B cell (primary cell): ENCODE measurements at regions not wholly inside any gene's neighbourhood (a gene's known extent, or its start where the extent isn't known, plus 50 kb on each side); places are given as distances from the start of the nearest gene placed in this dataset.

Source experiments
- EZH2 ChIP-seq: IDR thresholded peaks from 2 replicates; pipeline ENCODE4 v1.6.1; 2012; ENCODE audit warnings: borderline replicate concordance, low read depth, mild to moderate bottlenecking, moderate library complexity, low read length; ENCODE audit not compliant: insufficient read depth, poor library complexity, severe bottlenecking
- TF ChIP-seq, protein P1 (sequence below): fragments of 200-600 bp; IDR thresholded peaks from one replicate; pipeline ENCODE4 v1.8.0; 2022; ENCODE audit warnings: antibody characterized with exemption, mild to moderate bottlenecking

DNA sequence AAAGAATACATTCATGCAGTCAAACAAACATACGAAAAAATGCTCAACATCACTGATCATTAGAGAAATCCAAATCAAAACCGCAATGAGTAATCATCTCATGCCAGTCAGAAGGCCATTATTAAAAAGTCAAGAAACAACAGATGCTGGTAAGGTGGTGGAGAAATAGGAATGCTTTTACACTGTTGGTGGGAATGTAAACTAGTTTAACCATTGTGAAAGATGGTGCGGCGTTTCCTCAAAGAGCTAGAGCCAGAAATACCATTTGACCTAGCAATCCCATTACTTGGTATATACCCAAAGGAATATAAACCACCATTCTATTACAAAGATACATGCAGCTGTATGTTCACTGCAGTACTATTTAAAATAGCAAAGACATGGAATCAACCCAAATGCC, 330.4 kb downstream of the EDEM1 start:
- TF ChIP-seq, protein P1, sequence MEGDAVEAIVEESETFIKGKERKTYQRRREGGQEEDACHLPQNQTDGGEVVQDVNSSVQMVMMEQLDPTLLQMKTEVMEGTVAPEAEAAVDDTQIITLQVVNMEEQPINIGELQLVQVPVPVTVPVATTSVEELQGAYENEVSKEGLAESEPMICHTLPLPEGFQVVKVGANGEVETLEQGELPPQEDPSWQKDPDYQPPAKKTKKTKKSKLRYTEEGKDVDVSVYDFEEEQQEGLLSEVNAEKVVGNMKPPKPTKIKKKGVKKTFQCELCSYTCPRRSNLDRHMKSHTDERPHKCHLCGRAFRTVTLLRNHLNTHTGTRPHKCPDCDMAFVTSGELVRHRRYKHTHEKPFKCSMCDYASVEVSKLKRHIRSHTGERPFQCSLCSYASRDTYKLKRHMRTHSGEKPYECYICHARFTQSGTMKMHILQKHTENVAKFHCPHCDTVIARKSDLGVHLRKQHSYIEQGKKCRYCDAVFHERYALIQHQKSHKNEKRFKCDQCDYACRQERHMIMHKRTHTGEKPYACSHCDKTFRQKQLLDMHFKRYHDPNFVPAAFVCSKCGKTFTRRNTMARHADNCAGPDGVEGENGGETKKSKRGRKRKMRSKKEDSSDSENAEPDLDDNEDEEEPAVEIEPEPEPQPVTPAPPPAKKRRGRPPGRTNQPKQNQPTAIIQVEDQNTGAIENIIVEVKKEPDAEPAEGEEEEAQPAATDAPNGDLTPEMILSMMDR, result no peak
- no peak for TF ChIP-seq EZH2
